SU-DHL-6 (cell line): ENCODE measurements at regions not wholly inside any gene's neighbourhood (a gene's known extent, or its start where the extent isn't known, plus 50 kb on each side); places are given as distances from the start of the nearest gene placed in this dataset.

Experiments used
- CTCF ChIP-seq: fragments of 200-600 bp; sonication (generic); IDR thresholded peaks from one replicate; pipeline ENCODE4 v1.5.1; 2017; ENCODE audit warnings: antibody characterized with exemption, mild to moderate bottlenecking, low read length, moderate library complexity; ENCODE audit not compliant: insufficient read depth, poor library complexity, severe bottlenecking
- EZH2phosphoT487 ChIP-seq: fragments of 200-600 bp; sonication (generic), shearing (Covaris generic); conservative IDR thresholded peaks from 2 replicates; pipeline ENCODE4 v1.6.1; 2018; ENCODE audit warnings: mild to moderate bottlenecking, antibody characterized with exemption, low read length, moderate library complexity, mixed read lengths

DNA sequence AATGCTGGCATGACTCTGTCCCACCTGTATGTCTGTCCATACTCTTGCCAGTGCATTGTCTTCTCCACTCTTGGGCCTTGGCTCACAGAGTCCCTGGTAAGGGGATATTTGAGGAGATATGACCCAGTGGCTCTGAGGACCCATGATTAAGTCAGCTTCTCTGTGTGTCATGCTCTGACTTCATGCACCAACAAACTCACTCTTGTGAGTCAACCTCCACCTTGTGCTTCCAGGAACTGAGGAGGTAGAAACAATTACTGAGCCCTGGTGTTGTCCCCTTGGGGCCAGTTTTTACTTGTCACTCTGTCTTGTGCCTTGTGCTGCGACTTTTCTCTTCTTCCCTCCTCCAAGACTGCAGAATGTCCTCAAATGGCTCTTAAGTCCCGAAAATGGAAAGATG, 127.1 kb downstream of the ABHD5 start:
- no peak for TF ChIP-seq CTCF
- no peak for TF ChIP-seq EZH2phosphoT487
